H1 (cell line): ENCODE measurements at regions not wholly inside any gene's neighbourhood (a gene's known extent, or its start where the extent isn't known, plus 50 kb on each side); places are given as distances from the start of the nearest gene placed in this dataset.

Experiments used
- RNF2 ChIP-seq: fragments of 200-900, 300-1000 bp; sonication (generic); IDR thresholded peaks from 2 replicates; pipeline ENCODE4 v1.7.1; 2016; ENCODE audit warnings: borderline replicate concordance, low read depth, mild to moderate bottlenecking, antibody characterized with exemption, low read length; ENCODE audit not compliant: poor library complexity, severe bottlenecking; ENCODE audit errors: missing control alignments

GRCh38 chr3:31425401-31425800 is 107.3 kb upstream of the STT3B start (continued):
- TF ChIP-seq RNF2: no peak
- TF ChIP-seq, all 59 proteins: peak for 0
